ENCODE measurements at regions not wholly inside any gene's neighbourhood (a gene's known extent, or its start where the extent isn't known, plus 50 kb on each side); places are given as distances from the start of the nearest gene placed in this dataset.

- H3K36me3 ChIP-seq, result no peaks in the 10 kb centered on the region
- H3K27me3 ChIP-seq, result no peaks in the 10 kb centered on the region
- H3K4me3 ChIP-seq (ENCODE audit: low read depth, low read length), result no peak overlapping the region
- no peaks in the 10 kb centered on the region for H3K4me1 ChIP-seq
- DNase-seq, result no peak
- no peaks in the 10 kb centered on the region for H3K9me3 ChIP-seq
- TF ChIP-seq CTCF (IDR thresholded peaks at IDR 0.05; ENCODE audit: low read depth, low read length), result no peak
Observed at GRCh38 chr9:32706725-32707100, 71.2 kb upstream of the TAF1L start.

GRCh38 chr9:32707326-32707725 lies 71.9 kb upstream of the TAF1L start:
- H3K9me3 ChIP-seq, result no peaks in the 10 kb centered on the region
- DNase-seq, result no peak
- TF ChIP-seq CTCF (IDR thresholded peaks at IDR 0.05; ENCODE audit: low read depth, low read length), result no peak
- no peaks in the 10 kb centered on the region for H3K4me1 ChIP-seq
- no peaks in the 10 kb centered on the region for H3K27me3 ChIP-seq
- no peaks in the 10 kb centered on the region for H3K36me3 ChIP-seq
- H3K4me3 ChIP-seq (ENCODE audit: low read depth, low read length), result no peak overlapping the region

GRCh38 chr9:32708480-32709150 lies 73.1 kb upstream of the TAF1L start:
- Histone ChIP-seq H3K9me3 (no peaks in the 10 kb centered on the region), H3K4me3 (ENCODE audit: low read depth, low read length) (no peak overlapping the region), H3K36me3 (no peaks in the 10 kb centered on the region), H3K4me1 (no peaks in the 10 kb centered on the region), H3K27me3 (no peaks in the 10 kb centered on the region)
- no peak for TF ChIP-seq CTCF (IDR thresholded peaks at IDR 0.05; ENCODE audit: low read depth, low read length)
- DNase-seq, result no peak

GRCh38 chr9:32709871-32710270 lies 73.5 kb upstream of the TMEM215 start:
- Histone ChIP-seq H3K36me3 (no peaks in the 10 kb centered on the region), H3K4me1 (no peaks in the 10 kb centered on the region), H3K9me3 (no peaks in the 10 kb centered on the region), H3K27me3 (no peaks in the 10 kb centered on the region), H3K4me3 (ENCODE audit: low read depth, low read length) (no peak overlapping the region)
- TF ChIP-seq CTCF (IDR thresholded peaks at IDR 0.05; ENCODE audit: low read depth, low read length), result no peak
- no peak for DNase-seq

GRCh38 chr9:32716425-32716824 lies 66.9 kb upstream of the TMEM215 start:
- H3K4me3 ChIP-seq (ENCODE audit: low read depth, low read length), result no peak overlapping the region
- H3K9me3 ChIP-seq, result no peaks in the 10 kb centered on the region
- H3K4me1 ChIP-seq, result no peaks in the 10 kb centered on the region
- no peak for DNase-seq
- no peak for TF ChIP-seq CTCF (IDR thresholded peaks at IDR 0.05; ENCODE audit: low read depth, low read length)
- no peaks in the 10 kb centered on the region for H3K27me3 ChIP-seq
- no peaks in the 10 kb centered on the region for H3K36me3 ChIP-seq

GRCh38 chr9:32716955-32717543 lies 66.3 kb upstream of the TMEM215 start:
- Histone ChIP-seq H3K36me3 (no peaks in the 10 kb centered on the region), H3K27me3 (no peaks in the 10 kb centered on the region), H3K4me1 (no peaks in the 10 kb centered on the region), H3K4me3 (ENCODE audit: low read depth, low read length) (no peak overlapping the region), H3K9me3 (no peaks in the 10 kb centered on the region)
- DNase-seq, result no peak
- TF ChIP-seq CTCF (IDR thresholded peaks at IDR 0.05; ENCODE audit: low read depth, low read length), result no peak

All from BE2C (cell line).